Bronchial epithelial cell (primary cell): ENCODE measurements at regions not wholly inside any gene's neighbourhood (a gene's known extent, or its start where the extent isn't known, plus 50 kb on each side); places are given as distances from the start of the nearest gene placed in this dataset.

Source experiments
- DNase-seq: peaks from one replicate; pipeline ENCODE4 v3.0.0-alpha.2; 2010; ENCODE audit warnings: low read depth
- FAIRE-seq: peaks from 2 replicates; lab custom pipeline; 2011; peaks lifted over from hg19 to GRCh38; lab: Jason Lieb, UNC
- H3K27me3 ChIP-seq: 2 replicates; pipeline ENCODE4 v1.5.1; 2011; ENCODE audit warnings: low read length; ENCODE audit not compliant: control insufficient read depth, insufficient read depth
- H3K36me3 ChIP-seq: 2 replicates; pipeline ENCODE4 v1.5.1; 2011; ENCODE audit warnings: low read length; ENCODE audit not compliant: control insufficient read depth, insufficient read depth
- H3K4me3 ChIP-seq: 2 replicates; pipeline ENCODE4 v1.5.1; 2011; ENCODE audit warnings: mild to moderate bottlenecking, low read depth, low read length, control low read depth
- CTCF ChIP-seq: IDR thresholded peaks from 2 replicates; pipeline ENCODE4 v1.5.1; 2011; ENCODE audit warnings: mild to moderate bottlenecking, moderate library complexity, low read length, control low read depth, inconsistent platforms; ENCODE audit not compliant: insufficient read depth, severe bottlenecking

- Histone ChIP-seq H3K27me3 (no peaks in the 10 kb centered on the region), H3K4me3 (no peak overlapping the region), H3K36me3 (no peaks in the 10 kb centered on the region)
- FAIRE-seq (no peak), DNase-seq (no peak)
- no peak for TF ChIP-seq CTCF
Observed at GRCh38 chr2:777051-777450, 99.8 kb upstream of the TMEM18 start.

- TF ChIP-seq CTCF: no peak
- no peak overlapping the region for H3K4me3 ChIP-seq
- no peaks in the 10 kb centered on the region for H3K27me3 ChIP-seq
- DNase-seq (no peak), FAIRE-seq (no peak)
- H3K36me3 ChIP-seq: no peaks in the 10 kb centered on the region
Observed at GRCh38 chr2:776487-776886, 99.3 kb upstream of the TMEM18 start.

GRCh38 chr2:776038-776437 lies 98.8 kb upstream of the TMEM18 start:
- no peak for DNase-seq
- no peak for FAIRE-seq

GRCh38 chr2:774436-774835 lies 97.2 kb upstream of the TMEM18 start:
- DNase-seq (no peak), FAIRE-seq (no peak)
- no peak for TF ChIP-seq CTCF
- Histone ChIP-seq H3K27me3 (no peaks in the 10 kb centered on the region), H3K36me3 (no peaks in the 10 kb centered on the region), H3K4me3 (no peak overlapping the region)

More at GRCh38 chr2:776038-776437, 98.8 kb upstream of the TMEM18 start:
- H3K27me3 ChIP-seq: no peaks in the 10 kb centered on the region
- no peak overlapping the region for H3K4me3 ChIP-seq
- TF ChIP-seq CTCF: no peak
- H3K36me3 ChIP-seq: no peaks in the 10 kb centered on the region

- no peak overlapping the region for H3K4me3 ChIP-seq
- H3K36me3 ChIP-seq: no peaks in the 10 kb centered on the region
- no peak for TF ChIP-seq CTCF
- H3K27me3 ChIP-seq: no peaks in the 10 kb centered on the region
- DNase-seq: no peak
- FAIRE-seq: no peak
Observed at GRCh38 chr2:773256-774160, 96.3 kb upstream of the TMEM18 start.

- no peak for TF ChIP-seq CTCF
- no peaks in the 10 kb centered on the region for H3K27me3 ChIP-seq
- H3K4me3 ChIP-seq: no peak overlapping the region
- no peaks in the 10 kb centered on the region for H3K36me3 ChIP-seq
- FAIRE-seq (no peak), DNase-seq (no peak)
Observed at GRCh38 chr2:771538-771937, 94.3 kb upstream of the TMEM18 start.
